22Rv1 (cell line): ENCODE measurements at regions not wholly inside any gene's neighbourhood (a gene's known extent, or its start where the extent isn't known, plus 50 kb on each side); places are given as distances from the start of the nearest gene placed in this dataset.

Experiments
- H3K27ac ChIP-seq: fragments of 450-650 bp; 2 replicates; pipeline ENCODE4 v1.5.1; 2017
- ZFX ChIP-seq: fragments of 450-650 bp; IDR thresholded peaks from 2 replicates; pipeline ENCODE4 v1.6.1; 2017; ENCODE audit warnings: antibody characterized with exemption, borderline replicate concordance
- TF ChIP-seq, protein P1 (sequence below): fragments of 450-650 bp; IDR thresholded peaks from 2 replicates; pipeline ENCODE4 v1.5.1; 2017; ENCODE audit warnings: mild to moderate bottlenecking

- TF ChIP-seq ZFX, result no peak
- TF ChIP-seq, protein P1, sequence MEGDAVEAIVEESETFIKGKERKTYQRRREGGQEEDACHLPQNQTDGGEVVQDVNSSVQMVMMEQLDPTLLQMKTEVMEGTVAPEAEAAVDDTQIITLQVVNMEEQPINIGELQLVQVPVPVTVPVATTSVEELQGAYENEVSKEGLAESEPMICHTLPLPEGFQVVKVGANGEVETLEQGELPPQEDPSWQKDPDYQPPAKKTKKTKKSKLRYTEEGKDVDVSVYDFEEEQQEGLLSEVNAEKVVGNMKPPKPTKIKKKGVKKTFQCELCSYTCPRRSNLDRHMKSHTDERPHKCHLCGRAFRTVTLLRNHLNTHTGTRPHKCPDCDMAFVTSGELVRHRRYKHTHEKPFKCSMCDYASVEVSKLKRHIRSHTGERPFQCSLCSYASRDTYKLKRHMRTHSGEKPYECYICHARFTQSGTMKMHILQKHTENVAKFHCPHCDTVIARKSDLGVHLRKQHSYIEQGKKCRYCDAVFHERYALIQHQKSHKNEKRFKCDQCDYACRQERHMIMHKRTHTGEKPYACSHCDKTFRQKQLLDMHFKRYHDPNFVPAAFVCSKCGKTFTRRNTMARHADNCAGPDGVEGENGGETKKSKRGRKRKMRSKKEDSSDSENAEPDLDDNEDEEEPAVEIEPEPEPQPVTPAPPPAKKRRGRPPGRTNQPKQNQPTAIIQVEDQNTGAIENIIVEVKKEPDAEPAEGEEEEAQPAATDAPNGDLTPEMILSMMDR, result no peak
- no peak overlapping the region for H3K27ac ChIP-seq
Measured at GRCh38 chr20:39668038-39668437, 705.9 kb downstream of the DHX35 start.

DNA sequence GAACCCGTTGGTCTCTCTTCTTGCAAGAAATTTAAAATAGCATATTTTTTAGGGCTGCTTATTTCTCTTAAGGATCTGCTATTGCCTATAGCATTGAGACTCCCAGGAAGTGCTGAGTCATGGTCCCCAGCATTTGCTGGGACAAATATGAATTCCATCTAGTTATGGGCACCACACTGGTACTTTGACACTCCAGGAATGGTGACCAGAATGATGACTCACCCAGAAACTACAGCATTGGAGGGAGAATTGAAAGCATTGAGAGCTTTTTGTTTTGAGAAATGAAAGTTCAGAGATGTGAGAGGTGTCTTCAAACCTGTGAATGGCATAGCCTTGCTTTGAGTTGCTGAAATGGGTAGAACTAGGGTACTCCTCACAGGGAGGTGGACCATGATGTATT lies 699.7 kb downstream of the DHX35 start:
- no peak for TF ChIP-seq ZFX
- TF ChIP-seq, protein P1, result no peak
- no peak overlapping the region for H3K27ac ChIP-seq

DNA sequence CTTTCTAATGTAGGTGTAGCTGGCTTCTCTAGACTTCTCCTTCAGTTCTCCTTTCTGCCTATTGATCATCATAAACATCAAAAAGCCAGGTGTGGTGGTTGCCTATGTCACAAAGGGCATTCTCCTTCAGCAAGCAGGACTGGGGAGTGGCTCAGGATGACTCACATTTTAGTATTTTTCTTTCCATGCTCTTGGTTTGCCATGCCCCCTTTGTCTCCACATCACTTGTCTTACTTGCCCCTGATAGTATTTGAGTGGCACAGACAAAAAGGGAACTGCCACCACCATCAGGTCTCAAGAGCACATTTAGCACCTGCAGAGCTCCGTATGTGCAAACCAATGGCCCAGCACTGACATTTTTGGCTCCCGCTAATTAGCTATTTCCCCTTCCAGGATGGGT lies 698.8 kb downstream of the DHX35 start:
- no peak overlapping the region for H3K27ac ChIP-seq
- TF ChIP-seq, protein P1, result no peak
- TF ChIP-seq ZFX, result no peak

DNA sequence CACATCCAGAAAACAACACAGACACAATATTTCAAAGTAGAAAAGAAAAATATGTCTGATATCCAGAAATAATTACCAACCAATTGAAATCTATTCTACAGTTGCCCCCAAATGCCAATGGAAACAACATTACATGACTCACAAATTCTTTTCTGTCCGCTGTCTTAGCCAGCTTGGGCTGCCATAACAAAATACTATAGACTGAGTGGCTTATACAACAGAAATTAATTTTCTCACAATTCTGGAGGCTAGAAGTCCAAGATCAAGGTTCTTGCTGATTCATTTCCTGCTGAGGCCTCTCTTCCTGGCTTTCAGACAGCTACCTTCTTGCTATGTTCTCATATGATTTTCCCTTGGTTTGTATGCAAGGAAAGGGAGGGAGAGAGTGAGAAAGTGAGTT lies 698.1 kb downstream of the DHX35 start:
- no peak overlapping the region for H3K27ac ChIP-seq
- no peak for TF ChIP-seq ZFX
- TF ChIP-seq, protein P1, result no peak

DNA sequence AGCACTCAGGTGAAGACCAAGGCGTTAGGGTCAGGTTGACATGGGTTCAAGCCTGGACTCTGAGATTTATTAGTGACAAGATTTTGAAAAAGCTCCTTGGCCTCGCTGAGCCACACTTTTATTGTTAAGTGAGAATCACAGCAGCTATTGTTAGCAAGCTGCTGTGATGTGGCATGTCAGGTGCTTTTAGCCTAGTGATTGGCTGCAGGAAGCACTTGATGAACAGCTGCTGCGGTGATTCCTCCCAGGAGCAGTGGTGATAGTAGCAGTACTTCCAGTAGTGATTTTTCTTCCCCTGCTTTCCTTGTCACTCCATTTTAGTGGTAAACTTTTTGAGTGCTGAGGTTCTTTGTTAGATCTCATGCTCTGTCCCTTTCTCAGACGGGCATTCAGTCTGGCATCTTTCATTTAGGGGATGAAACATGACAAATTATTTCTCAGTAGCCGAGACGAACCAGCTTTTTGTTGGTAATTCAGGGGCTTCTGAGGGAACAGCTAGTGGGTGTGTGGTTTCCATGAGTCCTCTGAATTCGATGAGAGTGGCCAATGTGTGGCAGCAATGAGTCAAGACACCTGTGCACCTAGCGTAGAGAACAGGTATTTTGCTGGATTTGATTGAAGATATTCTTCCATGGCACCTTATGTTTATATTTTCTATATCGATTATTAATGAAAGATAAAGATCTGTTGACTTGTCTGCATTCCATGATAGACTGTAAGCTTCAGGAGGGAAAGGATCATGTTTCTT lies 696.7 kb downstream of the DHX35 start:
- TF ChIP-seq ZFX, result no peak
- TF ChIP-seq, protein P1, result no peak

GRCh38 chr20:39654171-39654570 lies 692.0 kb downstream of the DHX35 start:
- H3K27ac ChIP-seq, result no peak overlapping the region
- no peak for TF ChIP-seq ZFX
- TF ChIP-seq, protein P1, result no peak

More for the DNA sequence above, 696.7 kb downstream of the DHX35 start:
- no peak overlapping the region for H3K27ac ChIP-seq

DNA sequence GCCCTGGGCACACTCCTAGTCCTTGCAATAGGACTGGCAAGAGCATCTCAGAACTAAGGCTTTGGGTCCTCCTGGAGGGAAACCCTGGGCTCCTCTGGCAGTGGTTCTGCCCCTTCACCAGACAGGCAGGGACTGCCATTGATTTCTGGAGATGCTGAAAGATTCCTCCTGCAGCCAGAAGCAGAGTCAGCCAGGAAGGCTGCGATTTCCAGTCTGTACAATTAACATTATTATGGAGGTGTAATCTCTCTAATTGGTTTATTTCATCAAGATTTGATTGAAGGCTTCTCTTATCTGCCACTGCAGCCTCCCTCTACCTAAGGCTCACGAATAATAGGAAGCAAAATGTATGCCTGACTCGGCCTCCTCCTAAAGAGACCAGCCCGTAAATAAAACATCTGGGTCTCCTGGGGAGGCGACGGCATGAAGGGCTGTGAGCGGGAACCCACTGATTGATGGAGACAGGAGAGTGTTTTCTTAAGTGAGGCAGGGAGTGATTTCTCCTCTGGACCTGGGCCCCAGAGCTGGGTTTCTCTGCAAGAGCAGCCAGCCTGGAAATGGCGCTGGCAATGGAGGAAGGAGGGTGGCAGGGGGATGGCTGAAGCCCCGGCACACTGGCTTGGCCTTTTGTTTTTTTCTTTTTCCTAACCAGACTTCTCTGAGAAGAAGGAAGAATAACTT lies 689.6 kb downstream of the DHX35 start:
- no peak for TF ChIP-seq ZFX
- TF ChIP-seq, protein P1, result no peak

More for the DNA sequence above, 689.6 kb downstream of the DHX35 start:
- H3K27ac ChIP-seq, result no peak overlapping the region
